ENCODE measurements at regions not wholly inside any gene's neighbourhood (a gene's known extent, or its start where the extent isn't known, plus 50 kb on each side); places are given as distances from the start of the nearest gene placed in this dataset.

- Histone ChIP-seq H4K20me1 (ENCODE audit: control insufficient read depth, extremely low read depth, insufficient read depth, low read length) (no peaks in the 10 kb centered on the region), H3K4me3 (ENCODE audit: control insufficient read depth in 2 of 3, extremely low read depth in 1 of 3, insufficient read depth in 2 of 3, low read depth in 1 of 3, low read length in 3 of 3) (no peak overlapping the region), H3K4me2 (ENCODE audit: control insufficient read depth, extremely low read depth, insufficient read depth, low read depth, low read length) (no peak overlapping the region), H3K27me3 (ENCODE audit: control insufficient read depth, extremely low read depth, insufficient read depth, low read length) (no peaks in the 10 kb centered on the region), H3K9me1 (ENCODE audit: control insufficient read depth, extremely low read depth, insufficient read depth, low read length) (no peaks in the 10 kb centered on the region), H3K9me3 (ENCODE audit: control insufficient read depth, low read depth, low read length) (peaks cover 2% of the 10 kb centered on the region), H3K79me2 (ENCODE audit: control insufficient read depth, insufficient read depth, low read length) (no peaks in the 10 kb centered on the region), H3K9ac (ENCODE audit: control insufficient read depth, extremely low read depth, insufficient read depth, low read length) (no peak overlapping the region), H2AFZ (ENCODE audit: control insufficient read depth, low read length) (no peak overlapping the region), H3K27ac (ENCODE audit: control insufficient read depth, insufficient read depth, low read length) (no peak overlapping the region), H3K4me1 (ENCODE audit: control insufficient read depth, extremely low read depth, insufficient read depth, low read length) (no peaks in the 10 kb centered on the region), H3K36me3 (ENCODE audit: control insufficient read depth in 2 of 2, extremely low read depth in 1 of 2, insufficient read depth in 2 of 2, low read length in 2 of 2) (no peaks in the 10 kb centered on the region)
- dilution Hi-C loops (cut with MboI; ENCODE audit: extremely low pct_ligation_motif_present, low sequenced_read_pairs), result no loop called here
- TF ChIP-seq CTCF (optimal IDR thresholded peaks at IDR 0.05 in 1 of 3, IDR thresholded peaks at IDR 0.05 in 1 of 3, conservative IDR thresholded peaks at IDR 0.05 in 1 of 3; ENCODE audit: extremely low read depth in 1 of 3, insufficient read depth in 2 of 3, low read length in 3 of 3), result no peak
- TF ChIP-seq EZH2 (IDR thresholded peaks at IDR 0.05; ENCODE audit: low read length), result no peak
- FAIRE-seq (no peak), DNase-seq (ENCODE audit: low read depth, low spot score) (no peak)
These were observed 188.9 kb downstream of the NDUFA10 start for GRCh38 chr2:239836021-239836765.

- DNase-seq (ENCODE audit: low read depth, low spot score), result no peak
- Histone ChIP-seq H3K79me2 (ENCODE audit: control insufficient read depth, insufficient read depth, low read length) (no peaks in the 10 kb centered on the region), H2AFZ (ENCODE audit: control insufficient read depth, low read length) (no peak overlapping the region), H4K20me1 (ENCODE audit: control insufficient read depth, extremely low read depth, insufficient read depth, low read length) (no peaks in the 10 kb centered on the region), H3K27ac (ENCODE audit: control insufficient read depth, insufficient read depth, low read length) (no peak overlapping the region), H3K9me1 (ENCODE audit: control insufficient read depth, extremely low read depth, insufficient read depth, low read length) (no peaks in the 10 kb centered on the region), H3K4me3 (ENCODE audit: control insufficient read depth in 2 of 3, extremely low read depth in 1 of 3, insufficient read depth in 2 of 3, low read depth in 1 of 3, low read length in 3 of 3) (no peak overlapping the region), H3K4me2 (ENCODE audit: control insufficient read depth, extremely low read depth, insufficient read depth, low read depth, low read length) (no peak overlapping the region), H3K27me3 (ENCODE audit: control insufficient read depth, extremely low read depth, insufficient read depth, low read length) (no peaks in the 10 kb centered on the region), H3K9ac (ENCODE audit: control insufficient read depth, extremely low read depth, insufficient read depth, low read length) (no peak overlapping the region), H3K36me3 (ENCODE audit: control insufficient read depth in 2 of 2, extremely low read depth in 1 of 2, insufficient read depth in 2 of 2, low read length in 2 of 2) (no peaks in the 10 kb centered on the region), H3K4me1 (ENCODE audit: control insufficient read depth, extremely low read depth, insufficient read depth, low read length) (no peaks in the 10 kb centered on the region), H3K9me3 (ENCODE audit: control insufficient read depth, low read depth, low read length) (peaks cover 2% of the 10 kb centered on the region)
- TF ChIP-seq CTCF (optimal IDR thresholded peaks at IDR 0.05 in 1 of 3, IDR thresholded peaks at IDR 0.05 in 1 of 3, conservative IDR thresholded peaks at IDR 0.05 in 1 of 3; ENCODE audit: extremely low read depth in 1 of 3, insufficient read depth in 2 of 3, low read length in 3 of 3) (no peak), EZH2 (IDR thresholded peaks at IDR 0.05; ENCODE audit: low read length) (no peak)
- dilution Hi-C loops (cut with MboI; ENCODE audit: extremely low pct_ligation_motif_present, low sequenced_read_pairs), result no loop called here
- FAIRE-seq, result no peak
These were observed 190.1 kb downstream of the NDUFA10 start for GRCh38 chr2:239835056-239835455.

Measured in keratinocyte (primary cell).